ENCODE measurements at regions not wholly inside any gene's neighbourhood (a gene's known extent, or its start where the extent isn't known, plus 50 kb on each side); places are given as distances from the start of the nearest gene placed in this dataset.

DNA sequence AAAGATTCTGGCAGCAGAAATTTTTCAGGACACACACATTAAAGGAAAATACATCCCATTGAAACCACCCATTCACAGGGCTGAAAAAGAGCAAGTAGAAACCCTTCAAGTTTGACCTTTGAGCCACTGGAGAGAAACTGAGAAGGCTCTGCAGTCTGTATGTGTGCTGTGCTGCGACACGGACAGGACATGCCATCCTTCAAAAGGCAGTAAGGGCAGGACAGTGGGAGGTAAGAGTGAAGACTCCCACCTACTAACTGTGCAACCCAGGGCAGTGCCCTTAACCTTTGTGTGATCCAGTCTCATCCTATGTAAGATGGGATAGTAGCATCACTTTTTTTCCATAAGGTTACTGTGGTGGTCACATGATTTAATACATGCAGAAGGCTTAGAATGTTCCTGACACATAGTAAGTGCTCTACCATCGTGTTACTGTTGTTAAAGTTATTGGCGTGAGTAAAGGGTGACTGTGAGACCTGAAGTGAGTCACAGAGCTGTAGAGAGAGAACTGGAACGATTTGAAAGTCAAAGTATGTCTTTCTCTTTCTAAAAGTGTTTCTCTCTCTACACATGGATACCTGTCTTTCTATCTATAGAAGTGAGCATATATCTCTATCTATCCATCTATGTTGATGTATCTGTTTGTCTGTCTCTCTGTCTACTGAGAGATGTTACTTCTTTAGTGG is 153.7 kb upstream of the OLIG3 start:
- Histone ChIP-seq H3K36me3 (no peaks in the 10 kb centered on the region), H3K9me3 (no peaks in the 10 kb centered on the region), H3K4me3 (no peak overlapping the region), H3K4me1 (peaks cover 9 to 20% (median 19%) of the 10 kb centered on the region in 3 donors), H3K27ac (peak overlapping the region in 2 of 4 donors; percentile 66 to 78), H3K27me3 (no peaks in the 10 kb centered on the region)
- ATAC-seq: peak in 3 of 4 donors; percentile 29 to 62 (median 38)
- no peak for DNase-seq
- TF ChIP-seq, protein P1, sequence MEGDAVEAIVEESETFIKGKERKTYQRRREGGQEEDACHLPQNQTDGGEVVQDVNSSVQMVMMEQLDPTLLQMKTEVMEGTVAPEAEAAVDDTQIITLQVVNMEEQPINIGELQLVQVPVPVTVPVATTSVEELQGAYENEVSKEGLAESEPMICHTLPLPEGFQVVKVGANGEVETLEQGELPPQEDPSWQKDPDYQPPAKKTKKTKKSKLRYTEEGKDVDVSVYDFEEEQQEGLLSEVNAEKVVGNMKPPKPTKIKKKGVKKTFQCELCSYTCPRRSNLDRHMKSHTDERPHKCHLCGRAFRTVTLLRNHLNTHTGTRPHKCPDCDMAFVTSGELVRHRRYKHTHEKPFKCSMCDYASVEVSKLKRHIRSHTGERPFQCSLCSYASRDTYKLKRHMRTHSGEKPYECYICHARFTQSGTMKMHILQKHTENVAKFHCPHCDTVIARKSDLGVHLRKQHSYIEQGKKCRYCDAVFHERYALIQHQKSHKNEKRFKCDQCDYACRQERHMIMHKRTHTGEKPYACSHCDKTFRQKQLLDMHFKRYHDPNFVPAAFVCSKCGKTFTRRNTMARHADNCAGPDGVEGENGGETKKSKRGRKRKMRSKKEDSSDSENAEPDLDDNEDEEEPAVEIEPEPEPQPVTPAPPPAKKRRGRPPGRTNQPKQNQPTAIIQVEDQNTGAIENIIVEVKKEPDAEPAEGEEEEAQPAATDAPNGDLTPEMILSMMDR (IDR thresholded peaks at IDR 0.05): no peak
- WGBS, 2 donors: 52 to 59% methylated on average over 5 of the region's 5 CpGs
- intact Hi-C loops (cut with DNase I): no loop called here
- no peak for FAIRE-seq

DNA sequence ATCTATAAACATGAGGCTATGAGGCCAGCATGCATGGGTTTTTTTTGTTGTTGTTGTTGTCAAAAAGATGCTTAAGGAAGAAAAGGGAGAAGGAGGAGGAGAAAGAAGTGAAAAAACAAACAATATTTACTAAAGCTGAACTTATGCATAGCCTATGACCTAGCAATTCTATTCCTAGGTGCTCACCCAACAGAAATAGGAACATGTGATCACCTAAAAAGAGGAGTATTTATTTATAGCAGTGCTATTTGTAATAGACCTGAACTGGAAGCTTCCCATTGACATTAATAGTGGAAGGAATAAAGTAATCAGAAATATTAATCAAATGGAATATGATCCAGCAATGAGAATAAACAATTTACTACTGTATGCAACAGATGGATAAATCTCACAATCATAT is 156.5 kb upstream of the OLIG3 start:
- TF ChIP-seq, protein P1 (IDR thresholded peaks at IDR 0.05): no peak
- no peaks in the 10 kb centered on the region for H3K36me3 ChIP-seq
- intact Hi-C loops (cut with DNase I): no loop called here
- H3K9me3 ChIP-seq: no peaks in the 10 kb centered on the region
- no peak for FAIRE-seq
- H3K4me1 ChIP-seq: peaks cover 9 to 20% (median 19%) of the 10 kb centered on the region in 3 donors
- no peaks in the 10 kb centered on the region for H3K27me3 ChIP-seq
- ATAC-seq: no peak
- H3K4me3 ChIP-seq: no peak overlapping the region
- DNase-seq: no peak
- H3K27ac ChIP-seq: no peak overlapping the region

GRCh38 chr6:137651178-137651577 is 157.0 kb upstream of the OLIG3 start:
- ATAC-seq (no peak), FAIRE-seq (no peak), DNase-seq (no peak)
- H3K4me3 ChIP-seq: no peak overlapping the region
- 28 to 37% methylated on average over 4 of the region's 4 CpGs for WGBS, 2 donors
- H3K36me3 ChIP-seq: no peaks in the 10 kb centered on the region
- H3K27ac ChIP-seq: no peak overlapping the region
- H3K9me3 ChIP-seq: no peaks in the 10 kb centered on the region
- peaks cover 9 to 20% (median 19%) of the 10 kb centered on the region in 3 donors for H3K4me1 ChIP-seq
- no peaks in the 10 kb centered on the region for H3K27me3 ChIP-seq
- intact Hi-C loops (cut with DNase I): no loop called here
- TF ChIP-seq, protein P1 (IDR thresholded peaks at IDR 0.05): no peak

GRCh38 chr6:137651591-137652335 is 157.6 kb upstream of the OLIG3 start:
- intact Hi-C loops (cut with DNase I): no loop called here
- DNase-seq (no peak), ATAC-seq (no peak)

More at GRCh38 chr6:137651591-137652335, 157.6 kb upstream of the OLIG3 start:
- Histone ChIP-seq H3K36me3 (no peaks in the 10 kb centered on the region), H3K9me3 (no peaks in the 10 kb centered on the region), H3K27ac (no peak overlapping the region), H3K27me3 (no peaks in the 10 kb centered on the region), H3K4me3 (no peak overlapping the region), H3K4me1 (peaks cover 9 to 20% (median 19%) of the 10 kb centered on the region in 3 donors)
- TF ChIP-seq, protein P1 (IDR thresholded peaks at IDR 0.05): no peak
- no peak for FAIRE-seq
- 83 to 87% methylated on average over 9 of the region's 9 CpGs for WGBS, 2 donors
